Right cardiac atrium (tissue), 5 donors: ENCODE measurements at regions not wholly inside any gene's neighbourhood (a gene's known extent, or its start where the extent isn't known, plus 50 kb on each side); places are given as distances from the start of the nearest gene placed in this dataset.
A peak's percentile ranks its signal among the peaks of the same experiment; 100 is the strongest.

Experiments
- ATAC-seq, 2 donors: fragments of 200-7000 bp; cut with Tn5 transposase; one replicate each; pipeline versions ENCODE4 v1.8.0 to v1.9.1; 2020; ENCODE audit warnings: moderate library complexity in 2 of 2, mild to moderate bottlenecking in 1 of 2
- DNase-seq, 3 donors: peaks; one replicate each; pipeline ENCODE4 v3.0.0-alpha.2; 2020
- H3K27ac ChIP-seq: one replicate; pipeline ENCODE4 v1.5.1; 2013; ENCODE audit warnings: mild to moderate bottlenecking, low read length, control low read depth, moderate library complexity
- H3K27me3 ChIP-seq: one replicate; pipeline ENCODE4 v1.6.1; 2013; ENCODE audit not compliant: control insufficient read depth, insufficient read depth
- H3K4me1 ChIP-seq: one replicate; pipeline ENCODE4 v1.6.1; 2013; ENCODE audit warnings: low read length; ENCODE audit not compliant: control insufficient read depth, insufficient read depth
- H3K4me3 ChIP-seq: one replicate; pipeline ENCODE4 v1.5.1; 2013; ENCODE audit warnings: low read length, control low read depth
- H3K9me3 ChIP-seq: one replicate; pipeline ENCODE4 v1.6.1; 2013; ENCODE audit warnings: low read length; ENCODE audit not compliant: control insufficient read depth
- WGBS: extraction: QIAGEN DNeasy Blood & Tissue Kit; methylation state at CpG from one replicate; pipeline ENCODE4 v1.1.7; 2013; 5-methylcytosine and 5-hydroxymethylcytosine counted together
- intact Hi-C, 4 donors: fragments of 100-400 bp; cut with DNase I; formaldehyde crosslinking; loops; one replicate each; pipeline versions ENCODE4 v1.11.0 to v1.14.0; 2022 to 2023
- donor health status: healthy with polysubstance abuse.
- donor health status: DM: no; HTN: yes; CAD: no.
- donor health status: DM: no; HTN: no; CAD: no.
- donor health status: DM: no; HTN: yes; CAD: no; lungs with severe emphysema.
- donor health status: DM: yes; HTN: yes; CAD: no.

DNA sequence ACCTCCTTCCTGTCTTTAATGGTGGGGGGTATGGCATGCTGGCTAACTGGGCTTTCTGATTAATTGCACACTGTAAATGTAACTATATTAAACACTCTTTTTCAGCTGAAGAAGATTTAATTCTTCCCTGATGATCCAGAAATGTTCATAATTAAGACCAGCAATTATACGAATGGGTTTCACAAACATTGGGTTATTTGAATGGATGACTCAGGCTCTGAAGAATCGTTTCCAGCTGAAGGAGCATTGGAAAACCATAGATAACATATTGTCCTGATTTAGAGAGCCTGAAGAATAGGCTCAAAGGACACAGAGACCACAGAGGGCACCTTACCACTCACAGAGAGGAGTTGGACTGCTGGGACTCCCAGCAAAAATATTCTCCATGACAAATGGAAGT lies 130.7 kb upstream of the SSTR4 start:
- no peak overlapping the region for H3K4me3 ChIP-seq
- WGBS = 69% methylated on average over 2 of the region's 2 CpGs
- H3K27me3 ChIP-seq = peaks cover 4% of the 10 kb centered on the region
- no peaks in the 10 kb centered on the region for H3K4me1 ChIP-seq
- no peak for DNase-seq
- no peak for ATAC-seq
- no peak overlapping the region for H3K27ac ChIP-seq
- no peaks in the 10 kb centered on the region for H3K9me3 ChIP-seq
- intact Hi-C loops = no loop called here

DNA sequence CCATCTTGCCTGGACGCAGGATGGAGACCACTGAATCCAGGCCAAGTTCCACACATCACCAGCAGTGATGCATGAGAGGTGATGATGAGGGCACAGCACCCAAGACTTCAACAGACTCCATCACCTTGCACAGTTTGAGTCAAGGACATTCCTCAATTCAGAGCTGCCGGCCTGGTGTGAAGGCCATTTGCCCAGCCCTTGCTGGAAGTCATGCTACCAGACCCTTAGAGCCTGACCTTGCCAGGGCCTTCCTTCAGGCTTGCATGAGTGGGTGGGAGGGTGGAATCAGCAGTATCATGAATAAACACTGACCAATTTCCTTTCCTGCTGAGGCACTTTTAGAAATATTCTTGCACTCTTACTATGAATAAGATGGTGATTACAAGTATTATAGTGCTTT lies 130.2 kb upstream of the SSTR4 start:
- peaks cover 4% of the 10 kb centered on the region for H3K27me3 ChIP-seq
- intact Hi-C loops = no loop called here
- no peak overlapping the region for H3K27ac ChIP-seq
- DNase-seq (peak in 1 of 3 donors; percentile 7), ATAC-seq (peak; percentile 33 to 46)
- no peaks in the 10 kb centered on the region for H3K4me1 ChIP-seq
- no peak overlapping the region for H3K4me3 ChIP-seq
- WGBS = 73% methylated on average over 2 of the region's 2 CpGs
- H3K9me3 ChIP-seq = no peaks in the 10 kb centered on the region

DNA sequence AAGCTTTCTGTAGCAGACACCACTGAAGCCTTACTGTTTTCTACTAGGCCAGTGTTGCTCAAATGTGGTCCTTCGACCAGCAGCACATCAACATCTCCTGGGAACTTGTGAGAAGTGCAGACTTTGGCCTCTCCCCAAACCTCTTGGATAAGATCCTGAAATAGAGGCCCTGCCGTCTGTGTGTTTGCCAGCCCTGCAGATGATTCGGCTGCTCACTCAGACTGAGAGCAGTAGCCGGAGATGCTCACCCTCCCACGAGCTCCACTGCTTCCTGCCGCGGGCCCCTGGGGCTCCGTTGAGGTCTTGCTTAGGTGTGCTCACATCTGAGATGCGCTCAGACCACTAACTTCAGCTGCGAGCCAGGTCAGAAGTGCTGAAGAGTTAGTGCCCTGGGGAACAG lies 129.5 kb upstream of the SSTR4 start:
- Histone ChIP-seq H3K4me3 (no peak overlapping the region), H3K27me3 (peaks cover 4% of the 10 kb centered on the region), H3K9me3 (no peaks in the 10 kb centered on the region), H3K27ac (no peak overlapping the region), H3K4me1 (no peaks in the 10 kb centered on the region)
- intact Hi-C loops = no loop called here
- peak; percentile 51 to 79 (median 78) for DNase-seq
- 28% methylated on average over 10 of the region's 10 CpGs for WGBS
- ATAC-seq = peak; percentile 82

DNA sequence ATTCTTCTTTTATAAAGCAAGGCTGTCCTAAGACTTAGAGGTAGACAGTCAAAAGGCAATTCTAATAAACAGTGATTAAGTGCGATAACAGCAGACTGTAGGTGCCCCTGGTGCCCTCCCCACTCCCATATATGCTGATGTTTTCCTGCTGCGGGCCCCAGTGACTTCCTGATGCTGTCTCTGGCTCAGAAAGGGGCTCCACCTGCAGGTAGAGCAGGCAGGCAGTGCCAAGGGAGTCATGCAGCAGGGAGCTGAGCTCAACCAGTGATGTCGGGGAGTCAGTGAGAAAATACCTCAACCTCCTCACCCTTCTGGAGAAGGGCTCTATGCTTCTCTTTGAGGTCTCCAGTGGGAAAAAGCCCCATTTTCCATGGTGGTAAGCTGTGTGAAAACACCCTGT lies 126.7 kb upstream of the SSTR4 start:
- intact Hi-C loops = no loop called here
- H3K4me1 ChIP-seq = no peaks in the 10 kb centered on the region
- ATAC-seq = no peak
- no peak overlapping the region for H3K27ac ChIP-seq
- H3K27me3 ChIP-seq = no peaks in the 10 kb centered on the region
- H3K4me3 ChIP-seq = no peak overlapping the region
- no peaks in the 10 kb centered on the region for H3K9me3 ChIP-seq
- 77% methylated on average over 3 of the region's 3 CpGs for WGBS
- DNase-seq = peak in 1 of 3 donors; percentile 10

DNA sequence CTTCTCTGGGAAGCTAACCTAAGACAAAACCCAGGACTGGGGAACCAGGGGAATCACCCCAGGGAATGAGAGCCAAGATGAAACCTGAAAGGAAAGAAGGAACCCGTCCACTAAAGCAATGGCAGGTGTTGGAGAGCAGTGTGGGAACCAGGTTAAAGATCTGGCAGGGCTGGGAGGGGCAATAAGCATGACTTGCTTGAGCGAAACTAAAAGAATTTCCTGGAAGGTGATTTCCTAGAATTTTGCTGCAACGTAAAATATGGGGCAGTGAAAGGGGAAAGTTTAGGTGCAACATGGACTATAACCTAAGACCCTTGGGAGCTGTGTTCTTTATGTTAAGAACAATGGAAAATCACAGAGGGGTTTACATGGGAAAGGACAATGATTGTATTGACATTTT lies 126.2 kb upstream of the SSTR4 start:
- no peaks in the 10 kb centered on the region for H3K27me3 ChIP-seq
- 90% methylated on average over 3 of the region's 3 CpGs for WGBS
- H3K27ac ChIP-seq = no peak overlapping the region
- intact Hi-C loops = no loop called here
- H3K9me3 ChIP-seq = no peaks in the 10 kb centered on the region
- no peak for ATAC-seq
- H3K4me1 ChIP-seq = no peaks in the 10 kb centered on the region
- H3K4me3 ChIP-seq = no peak overlapping the region
- DNase-seq = no peak

DNA sequence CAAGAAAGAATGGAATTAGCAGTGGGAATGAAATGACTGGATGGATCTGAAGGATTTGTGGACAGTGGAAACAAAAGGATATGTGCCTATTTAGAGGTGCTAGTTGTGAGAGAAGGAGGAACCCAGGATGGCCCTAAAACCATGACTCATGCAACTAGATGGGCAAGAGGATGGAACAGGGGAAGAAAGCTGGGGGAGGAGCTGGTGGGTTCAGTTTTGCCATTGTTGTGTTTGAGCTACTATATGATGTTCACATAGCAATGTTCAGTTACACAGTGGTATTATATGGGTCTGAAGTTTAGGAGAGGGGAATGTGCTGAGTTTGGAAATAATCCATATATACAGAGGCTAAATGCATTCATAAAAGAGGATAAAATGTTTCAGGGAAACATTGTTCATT lies 125.7 kb upstream of the SSTR4 start:
- Histone ChIP-seq H3K4me3 (no peak overlapping the region), H3K9me3 (no peaks in the 10 kb centered on the region), H3K27me3 (no peaks in the 10 kb centered on the region), H3K4me1 (no peaks in the 10 kb centered on the region), H3K27ac (no peak overlapping the region)
- ATAC-seq (no peak), DNase-seq (no peak)
- intact Hi-C loops = no loop called here

DNA sequence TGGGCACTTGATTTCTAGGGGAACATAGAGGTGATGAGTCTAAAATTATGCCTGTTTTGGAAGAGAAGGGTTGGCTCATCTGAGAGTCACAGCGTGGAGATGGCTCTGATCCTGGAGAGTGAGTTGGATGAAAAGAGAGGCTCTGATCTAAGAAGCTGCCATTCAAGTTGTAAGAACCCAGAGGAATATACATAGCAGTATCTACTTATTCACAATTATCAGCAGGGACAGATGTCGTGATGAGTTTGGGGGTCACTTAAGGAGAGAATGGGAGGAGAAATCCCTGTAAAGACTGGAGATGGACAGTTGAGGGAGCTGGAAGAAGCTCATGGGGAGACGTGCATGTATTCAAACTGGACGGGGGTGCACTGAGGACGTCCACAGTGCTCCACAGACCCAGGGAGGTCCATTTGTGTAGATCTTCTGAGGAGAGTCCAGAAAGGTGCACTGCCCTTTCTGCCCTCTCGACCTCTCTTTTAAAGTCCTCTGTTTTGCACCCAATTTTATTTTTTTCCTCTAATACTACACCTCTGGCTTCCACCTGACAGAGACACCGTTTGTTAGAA lies 124.7 kb upstream of the SSTR4 start:
- Histone ChIP-seq H3K9me3 (no peaks in the 10 kb centered on the region), H3K4me1 (no peaks in the 10 kb centered on the region), H3K27ac (no peak overlapping the region), H3K4me3 (no peak overlapping the region), H3K27me3 (no peaks in the 10 kb centered on the region)
- WGBS = 80% methylated on average over 7 of the region's 7 CpGs
- intact Hi-C loops = no loop called here
- DNase-seq (no peak), ATAC-seq (no peak)

DNA sequence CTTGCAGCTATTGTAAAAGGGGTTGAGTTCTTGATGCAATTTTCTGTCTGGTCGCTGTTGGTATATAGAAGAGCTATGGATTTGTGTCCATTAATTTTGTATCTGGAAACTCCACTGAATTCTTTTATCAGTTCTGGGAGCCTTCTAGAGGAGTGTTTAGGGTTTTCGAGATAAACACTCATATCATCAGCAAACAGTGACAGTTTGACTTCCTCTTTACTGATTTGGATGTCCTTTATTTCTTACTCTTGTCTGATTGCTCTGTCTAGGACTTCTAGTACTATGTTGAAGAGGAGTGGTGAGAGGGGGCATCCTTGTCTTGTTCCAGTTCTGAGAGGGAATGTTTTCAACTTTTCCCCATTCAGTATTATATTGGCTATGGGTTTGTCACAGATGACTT lies 120.8 kb upstream of the SSTR4 start:
- Histone ChIP-seq H3K27me3 (no peaks in the 10 kb centered on the region), H3K27ac (no peak overlapping the region), H3K4me3 (no peak overlapping the region), H3K4me1 (no peaks in the 10 kb centered on the region), H3K9me3 (no peaks in the 10 kb centered on the region)
- 76% methylated on average over 2 of the region's 2 CpGs for WGBS
- intact Hi-C loops = no loop called here
- no peak for ATAC-seq
- DNase-seq = no peak

DNA sequence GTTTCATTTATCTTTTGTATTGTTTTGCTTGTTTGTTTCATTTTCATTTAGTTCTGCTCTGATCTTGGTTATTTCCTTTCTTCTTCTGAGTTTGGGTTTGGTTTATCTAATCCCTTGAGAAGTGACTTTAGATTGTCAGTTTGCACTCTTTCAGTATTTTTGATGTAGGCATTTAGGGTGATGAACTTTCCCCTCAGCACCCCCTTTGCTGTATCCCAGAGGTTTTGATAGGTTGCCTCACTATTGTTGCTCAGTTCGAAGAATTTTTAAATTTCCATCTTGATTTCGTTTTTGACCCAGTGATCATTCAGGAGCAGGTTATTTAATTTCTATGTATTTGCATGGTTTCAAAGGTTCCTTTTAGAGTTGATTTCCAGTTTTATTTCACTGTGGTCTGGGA lies 119.6 kb upstream of the SSTR4 start:
- ATAC-seq (no peak), DNase-seq (no peak)
- Histone ChIP-seq H3K9me3 (no peaks in the 10 kb centered on the region), H3K4me1 (no peaks in the 10 kb centered on the region), H3K27me3 (no peaks in the 10 kb centered on the region), H3K4me3 (no peak overlapping the region), H3K27ac (no peak overlapping the region)
- intact Hi-C loops = no loop called here
- 91% methylated on average over 2 of the region's 2 CpGs for WGBS

DNA sequence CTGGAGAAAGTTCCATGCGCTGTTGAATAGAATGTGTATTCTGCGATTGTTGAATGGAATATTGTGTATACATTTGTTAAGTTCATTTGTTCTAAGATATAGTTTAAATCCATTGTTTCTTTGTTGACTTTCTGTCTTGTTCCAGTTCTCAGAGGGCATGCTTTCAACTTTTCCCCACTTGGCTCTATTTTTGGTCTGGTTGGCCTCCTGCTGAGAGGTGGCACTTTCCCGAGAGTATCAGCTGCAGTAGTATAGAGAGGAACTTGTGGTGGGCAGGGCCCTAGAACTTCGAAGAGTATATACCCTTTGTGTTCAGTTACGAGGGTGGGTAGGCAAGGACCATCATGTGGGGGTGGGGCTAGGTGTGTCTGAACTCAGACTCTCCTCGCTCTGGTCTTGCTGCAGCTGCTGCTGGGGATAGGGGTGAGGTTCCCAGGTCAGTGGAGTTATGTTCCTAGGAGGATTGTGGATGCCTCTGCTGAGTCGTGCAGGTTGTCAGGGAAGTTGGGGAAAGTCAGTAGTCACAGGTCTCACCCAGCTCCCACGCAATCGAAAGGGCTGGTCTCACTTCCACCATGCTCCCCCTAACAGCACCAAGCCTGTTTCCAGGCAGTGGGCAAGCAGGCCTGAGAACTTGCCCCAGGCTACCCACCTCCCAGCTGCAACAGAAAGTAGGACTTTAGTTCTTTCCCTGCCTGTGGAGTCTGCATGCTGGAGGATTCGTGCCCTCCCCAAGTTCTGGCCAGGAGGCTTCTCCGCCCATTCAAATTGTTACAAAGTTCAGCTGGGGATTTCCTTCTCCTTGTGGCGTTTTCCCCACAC lies 118.9 kb upstream of the SSTR4 start:
- H3K4me1 ChIP-seq = no peaks in the 10 kb centered on the region
- no peak overlapping the region for H3K27ac ChIP-seq
- no peak overlapping the region for H3K4me3 ChIP-seq
- no peaks in the 10 kb centered on the region for H3K27me3 ChIP-seq
- DNase-seq = no peak
- WGBS = 89% methylated on average over 12 of the region's 12 CpGs
- ATAC-seq = no peak
- intact Hi-C loops = no loop called here
- H3K9me3 ChIP-seq = no peaks in the 10 kb centered on the region

DNA sequence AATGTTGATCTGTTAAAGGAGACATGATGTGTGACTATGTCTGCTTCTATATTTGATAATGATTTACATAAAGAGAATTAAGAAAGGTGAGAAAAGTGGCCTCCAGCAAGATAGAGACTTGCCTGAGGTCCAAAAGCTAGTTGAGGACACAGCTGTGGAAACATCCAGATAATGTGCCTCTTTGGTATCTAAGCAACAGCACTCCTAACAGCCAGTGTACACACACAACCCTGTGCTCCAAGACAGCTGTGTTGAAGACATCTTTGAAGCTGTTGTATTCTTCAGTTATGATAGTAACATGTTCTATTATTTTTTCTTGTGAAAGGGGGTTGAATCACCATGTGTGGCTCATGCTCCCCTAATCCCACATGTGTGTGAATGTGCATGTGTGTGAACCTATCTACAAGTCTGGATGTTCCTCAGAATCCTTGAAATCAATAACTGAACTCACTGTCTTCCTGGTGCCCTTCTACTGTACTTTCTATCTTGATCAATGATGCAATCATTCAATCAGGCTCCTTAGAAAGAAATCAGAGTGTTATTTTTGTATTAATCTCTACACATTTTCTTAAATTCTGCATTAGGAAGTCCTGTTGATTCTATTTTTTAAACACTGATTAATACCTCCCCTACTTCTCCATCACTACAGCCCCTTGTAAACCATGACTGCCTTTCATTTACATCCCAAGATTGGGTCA lies 116.7 kb upstream of the SSTR4 start:
- no peaks in the 10 kb centered on the region for H3K9me3 ChIP-seq
- intact Hi-C loops = no loop called here
- no peak overlapping the region for H3K4me3 ChIP-seq
- no peak overlapping the region for H3K27ac ChIP-seq
- ATAC-seq = peak in 1 of 2 donors; percentile 36
- no peaks in the 10 kb centered on the region for H3K27me3 ChIP-seq
- H3K4me1 ChIP-seq = no peaks in the 10 kb centered on the region
- no peak for DNase-seq
